Trophoblast cell (in vitro differentiated cells and primary cell): ENCODE measurements at regions not wholly inside any gene's neighbourhood (a gene's known extent, or its start where the extent isn't known, plus 50 kb on each side); places are given as distances from the start of the nearest gene placed in this dataset.

Experiments
- DNase-seq, 2 donors: peaks; one replicate each; pipeline ENCODE4 v3.0.0-alpha.2; 2016
- H2AFZ ChIP-seq: 2 replicates; pipeline ENCODE4 v1.6.1; 2013; ENCODE audit warnings: low read length, moderate library complexity, mild to moderate bottlenecking; ENCODE audit not compliant: insufficient read depth, poor library complexity
- H2AK5ac ChIP-seq: 2 replicates; pipeline ENCODE4 v1.6.1; 2013; ENCODE audit warnings: mild to moderate bottlenecking, low read length
- H2BK120ac ChIP-seq: 2 replicates; pipeline ENCODE4 v1.6.1; 2013; ENCODE audit warnings: low read length, mild to moderate bottlenecking, moderate library complexity; ENCODE audit not compliant: insufficient read depth, poor library complexity
- H2BK12ac ChIP-seq: 2 replicates; pipeline ENCODE4 v1.6.1; 2013; ENCODE audit warnings: mild to moderate bottlenecking, low read length, moderate library complexity
- H2BK5ac ChIP-seq: 2 replicates; pipeline ENCODE4 v1.6.1; 2013; ENCODE audit warnings: low read length, low read depth, moderate library complexity, mild to moderate bottlenecking; ENCODE audit not compliant: poor library complexity
- H3K14ac ChIP-seq: 2 replicates; pipeline ENCODE4 v1.6.1; 2013; ENCODE audit warnings: mild to moderate bottlenecking, low read length
- H3K18ac ChIP-seq: 2 replicates; pipeline ENCODE4 v1.6.1; 2013; ENCODE audit warnings: mild to moderate bottlenecking, low read length
- H3K23ac ChIP-seq: 2 replicates; pipeline ENCODE4 v1.6.1; 2013; ENCODE audit warnings: low read length
- H3K27ac ChIP-seq: 2 replicates; pipeline ENCODE4 v1.5.1; 2013; ENCODE audit warnings: low read depth, mild to moderate bottlenecking, inconsistent platforms, low read length, moderate library complexity
- H3K27me3 ChIP-seq: 2 replicates; pipeline ENCODE4 v1.6.1; 2013; ENCODE audit warnings: inconsistent platforms, mild to moderate bottlenecking, low read length, moderate library complexity; ENCODE audit not compliant: insufficient read depth
- H3K36me3 ChIP-seq, 2 experiments: 1 replicate in 1 of 2; 2 replicates in 1 of 2; pipeline ENCODE4 v1.6.1; 2013; ENCODE audit warnings: low read length in 2 of 2, mild to moderate bottlenecking in 2 of 2, moderate library complexity in 1 of 2; ENCODE audit not compliant: insufficient read depth in 2 of 2, control insufficient read depth in 1 of 2
- H3K4ac ChIP-seq: 2 replicates; pipeline ENCODE4 v1.6.1; 2013; ENCODE audit warnings: low read depth, mild to moderate bottlenecking, low read length, moderate library complexity
- H3K4me1 ChIP-seq, 2 experiments: 1 replicate in 1 of 2; 2 replicates in 1 of 2; pipeline ENCODE4 v1.6.1; 2013; ENCODE audit warnings: low read length in 2 of 2, mild to moderate bottlenecking in 2 of 2, moderate library complexity in 1 of 2; ENCODE audit not compliant: insufficient read depth in 2 of 2, control insufficient read depth in 1 of 2
- H3K4me2 ChIP-seq: 2 replicates; pipeline ENCODE4 v1.6.1; 2013; ENCODE audit warnings: inconsistent platforms, mild to moderate bottlenecking, low read length, moderate library complexity
- H3K4me3 ChIP-seq: 2 replicates; pipeline ENCODE4 v1.5.1; 2013; ENCODE audit warnings: mild to moderate bottlenecking, low read depth, low read length, inconsistent platforms
- H3K79me1 ChIP-seq: one replicate; pipeline ENCODE4 v1.6.1; 2013; ENCODE audit warnings: low read length
- H3K79me2 ChIP-seq: 2 replicates; pipeline ENCODE4 v1.6.1; 2013; ENCODE audit warnings: low read length, mild to moderate bottlenecking; ENCODE audit not compliant: control insufficient read depth, insufficient read depth, poor library complexity
- H3K9ac ChIP-seq: 2 replicates; pipeline ENCODE4 v1.6.1; 2013; ENCODE audit warnings: mild to moderate bottlenecking, low read length
- H3K9me3 ChIP-seq: 2 replicates; pipeline ENCODE4 v1.6.1; 2013; ENCODE audit warnings: low read depth, mild to moderate bottlenecking, control low read depth, inconsistent platforms, low read length; ENCODE audit not compliant: insufficient read depth
- H4K12ac ChIP-seq: 2 replicates; pipeline ENCODE4 v1.6.1; 2013; ENCODE audit warnings: low read depth, mild to moderate bottlenecking, low read length, moderate library complexity
- H4K8ac ChIP-seq: 2 replicates; pipeline ENCODE4 v1.6.1; 2013; ENCODE audit warnings: low read depth, mild to moderate bottlenecking, low read length, moderate library complexity
- H4K91ac ChIP-seq: one replicate; pipeline ENCODE4 v1.6.1; 2013; ENCODE audit warnings: low read depth, mild to moderate bottlenecking, low read length, moderate library complexity
- WGBS: extraction: QIAGEN DNeasy Blood & Tissue Kit; methylation state at CpG from one replicate; pipeline ENCODE4 v1.1.7; 2013; ENCODE audit warnings: missing lambda C conversion rate; ENCODE audit not compliant: insufficient read length, insufficient coverage; ENCODE audit errors: extremely low coverage; 5-methylcytosine and 5-hydroxymethylcytosine counted together

- no peak overlapping the region for H2BK12ac ChIP-seq
- H3K23ac ChIP-seq: no peak overlapping the region
- H4K8ac ChIP-seq: no peak overlapping the region
- H3K36me3 ChIP-seq: no peaks in the 10 kb centered on the region
- H3K18ac ChIP-seq: no peak overlapping the region
- no peak overlapping the region for H4K91ac ChIP-seq
- H4K12ac ChIP-seq: no peak overlapping the region
- WGBS: no CpG with 5 or more reads among the region's 2 CpGs
- no peak overlapping the region for H2BK5ac ChIP-seq
- no peaks in the 10 kb centered on the region for H3K4me1 ChIP-seq
- no peak overlapping the region for H3K4me3 ChIP-seq
- H2AK5ac ChIP-seq: no peak overlapping the region
- no peak overlapping the region for H2AFZ ChIP-seq
- H3K27ac ChIP-seq: no peak overlapping the region
- no peak overlapping the region for H3K14ac ChIP-seq
- no peak overlapping the region for H3K4me2 ChIP-seq
- H2BK120ac ChIP-seq: no peak overlapping the region
- H3K79me1 ChIP-seq: no peaks in the 10 kb centered on the region
- no peak overlapping the region for H3K9ac ChIP-seq
- no peaks in the 10 kb centered on the region for H3K79me2 ChIP-seq
- no peak overlapping the region for H3K4ac ChIP-seq
- no peaks in the 10 kb centered on the region for H3K27me3 ChIP-seq
- DNase-seq: peak in 1 of 2 donors; percentile 43
- no peaks in the 10 kb centered on the region for H3K9me3 ChIP-seq
Observed at GRCh38 chr6:88368071-88368787, 202.1 kb upstream of the CNR1 start.

GRCh38 chr6:88367248-88367647, 201.1 kb upstream of the CNR1 start:
- DNase-seq: no peak
- no peak overlapping the region for H3K9ac ChIP-seq
- H2BK12ac ChIP-seq: no peak overlapping the region
- no peak overlapping the region for H4K8ac ChIP-seq
- H3K4me2 ChIP-seq: no peak overlapping the region
- no peak overlapping the region for H4K12ac ChIP-seq
- no peaks in the 10 kb centered on the region for H3K79me1 ChIP-seq
- H2BK5ac ChIP-seq: no peak overlapping the region
- no peak overlapping the region for H3K4me3 ChIP-seq
- H3K23ac ChIP-seq: no peak overlapping the region
- H3K79me2 ChIP-seq: no peaks in the 10 kb centered on the region
- H3K27ac ChIP-seq: no peak overlapping the region
- H2AK5ac ChIP-seq: no peak overlapping the region
- H3K18ac ChIP-seq: no peak overlapping the region
- no peak overlapping the region for H2BK120ac ChIP-seq
- no peaks in the 10 kb centered on the region for H3K4me1 ChIP-seq
- no peaks in the 10 kb centered on the region for H3K27me3 ChIP-seq
- H2AFZ ChIP-seq: no peak overlapping the region
- no CpG with 5 or more reads among the region's 1 CpG for WGBS
- H4K91ac ChIP-seq: no peak overlapping the region
- no peaks in the 10 kb centered on the region for H3K36me3 ChIP-seq
- H3K14ac ChIP-seq: no peak overlapping the region
- no peak overlapping the region for H3K4ac ChIP-seq
- H3K9me3 ChIP-seq: no peaks in the 10 kb centered on the region

GRCh38 chr6:88366672-88367071, 200.5 kb upstream of the CNR1 start:
- no CpG with 5 or more reads among the region's 2 CpGs for WGBS
- Histone ChIP-seq H3K9ac (no peak overlapping the region), H3K36me3 (no peaks in the 10 kb centered on the region), H3K14ac (no peak overlapping the region), H3K18ac (no peak overlapping the region), H3K79me1 (no peaks in the 10 kb centered on the region), H4K8ac (no peak overlapping the region), H3K4ac (no peak overlapping the region), H4K91ac (no peak overlapping the region), H2BK12ac (no peak overlapping the region), H2BK120ac (no peak overlapping the region), H2BK5ac (no peak overlapping the region), H4K12ac (no peak overlapping the region), H2AK5ac (no peak overlapping the region), H3K9me3 (no peaks in the 10 kb centered on the region), H3K23ac (no peak overlapping the region), H3K4me1 (no peaks in the 10 kb centered on the region), H3K4me2 (no peak overlapping the region), H3K79me2 (no peaks in the 10 kb centered on the region), H3K4me3 (no peak overlapping the region), H3K27me3 (no peaks in the 10 kb centered on the region), H2AFZ (no peak overlapping the region), H3K27ac (no peak overlapping the region)
- DNase-seq: no peak

GRCh38 chr6:88365656-88366055, 199.5 kb upstream of the CNR1 start:
- H2BK12ac ChIP-seq: no peak overlapping the region
- no peak for DNase-seq

More at GRCh38 chr6:88365656-88366055, 199.5 kb upstream of the CNR1 start:
- no peak overlapping the region for H2BK120ac ChIP-seq
- no peak overlapping the region for H3K18ac ChIP-seq
- no peak overlapping the region for H3K23ac ChIP-seq
- H3K79me1 ChIP-seq: no peaks in the 10 kb centered on the region
- H3K9ac ChIP-seq: no peak overlapping the region
- H4K12ac ChIP-seq: no peak overlapping the region
- H4K8ac ChIP-seq: no peak overlapping the region
- no peaks in the 10 kb centered on the region for H3K4me1 ChIP-seq
- H3K4ac ChIP-seq: no peak overlapping the region
- H2AFZ ChIP-seq: no peak overlapping the region
- no peaks in the 10 kb centered on the region for H3K27me3 ChIP-seq
- H2BK5ac ChIP-seq: no peak overlapping the region
- H3K4me3 ChIP-seq: no peak overlapping the region
- H3K79me2 ChIP-seq: no peaks in the 10 kb centered on the region
- H2AK5ac ChIP-seq: no peak overlapping the region
- no peaks in the 10 kb centered on the region for H3K36me3 ChIP-seq
- no peak overlapping the region for H3K4me2 ChIP-seq
- no peak overlapping the region for H3K27ac ChIP-seq
- H3K14ac ChIP-seq: no peak overlapping the region
- no CpG with 5 or more reads among the region's 2 CpGs for WGBS
- H3K9me3 ChIP-seq: no peaks in the 10 kb centered on the region
- H4K91ac ChIP-seq: no peak overlapping the region
